Memory B cell (primary cell): ENCODE measurements at regions not wholly inside any gene's neighbourhood (a gene's known extent, or its start where the extent isn't known, plus 50 kb on each side); places are given as distances from the start of the nearest gene placed in this dataset.

Experiments
- ATAC-seq: fragments of 150-1000 bp; cut with Tn5 transposase; 2 replicates; pipeline ENCODE4 v1.10.0; 2021; ENCODE audit warnings: low read depth, mild to moderate bottlenecking, moderate library complexity
- DNase-seq, 2 donors: peaks; one replicate each; pipeline ENCODE4 v3.0.0; 2022; ENCODE audit warnings: low spot score in 2 of 2
- H3K27ac Mint-ChIP-seq: one replicate; pipeline ENCODE4 v1.8.0; 2022; ENCODE audit warnings: mild to moderate bottlenecking, moderate library complexity, mixed read lengths
- H3K27me3 Mint-ChIP-seq: one replicate; pipeline ENCODE4 v1.8.0; 2022; ENCODE audit warnings: mixed read lengths
- H3K36me3 Mint-ChIP-seq: one replicate; pipeline ENCODE4 v1.8.0; 2022; ENCODE audit warnings: mild to moderate bottlenecking, mixed read lengths
- H3K4me1 Mint-ChIP-seq: one replicate; pipeline ENCODE4 v1.8.0; 2022; ENCODE audit warnings: mixed read lengths
- H3K4me3 Mint-ChIP-seq: one replicate; pipeline ENCODE4 v1.8.0; 2022; ENCODE audit warnings: mild to moderate bottlenecking, moderate library complexity, mixed read lengths
- H3K9me3 Mint-ChIP-seq: one replicate; pipeline ENCODE4 v1.8.0; 2022; ENCODE audit warnings: mixed read lengths

DNA sequence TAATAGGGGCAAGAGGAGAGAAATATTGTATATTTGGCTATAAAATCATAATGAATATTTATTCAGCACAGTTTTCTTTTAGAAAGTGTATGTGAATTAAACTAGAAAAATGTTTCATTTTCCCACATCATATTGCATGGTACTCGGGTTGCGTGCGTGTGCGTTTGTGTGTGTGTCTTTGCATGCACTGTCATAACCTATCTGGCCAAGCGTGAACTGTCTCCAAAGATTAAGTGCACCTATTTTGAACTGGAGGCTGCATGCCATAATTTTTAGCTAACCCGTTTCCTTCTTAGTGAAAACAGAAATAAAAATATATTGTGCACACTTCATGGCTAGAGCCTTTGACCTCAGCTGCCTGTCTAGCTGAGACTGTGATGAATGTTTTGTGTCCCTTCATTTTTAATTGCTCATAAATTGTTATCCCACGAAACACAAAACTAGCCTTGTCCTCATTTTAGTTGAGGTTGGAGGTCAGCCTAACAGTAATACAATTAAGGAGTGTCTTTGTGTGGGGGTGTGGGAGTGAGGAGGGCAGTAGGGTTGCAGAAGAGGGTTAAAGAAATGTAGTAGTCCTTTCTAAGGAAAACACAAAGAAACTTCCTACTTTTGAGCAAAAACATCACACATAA is 336.1 kb upstream of the POU3F2 start:
- no peaks in the 10 kb centered on the region for H3K4me1 Mint-ChIP-seq
- H3K27ac Mint-ChIP-seq, result no peak overlapping the region
- no peaks in the 10 kb centered on the region for H3K27me3 Mint-ChIP-seq
- no peak overlapping the region for H3K4me3 Mint-ChIP-seq
- DNase-seq (no peak), ATAC-seq (no peak)
- H3K36me3 Mint-ChIP-seq, result no peaks in the 10 kb centered on the region
- peaks cover 1% of the 10 kb centered on the region for H3K9me3 Mint-ChIP-seq

DNA sequence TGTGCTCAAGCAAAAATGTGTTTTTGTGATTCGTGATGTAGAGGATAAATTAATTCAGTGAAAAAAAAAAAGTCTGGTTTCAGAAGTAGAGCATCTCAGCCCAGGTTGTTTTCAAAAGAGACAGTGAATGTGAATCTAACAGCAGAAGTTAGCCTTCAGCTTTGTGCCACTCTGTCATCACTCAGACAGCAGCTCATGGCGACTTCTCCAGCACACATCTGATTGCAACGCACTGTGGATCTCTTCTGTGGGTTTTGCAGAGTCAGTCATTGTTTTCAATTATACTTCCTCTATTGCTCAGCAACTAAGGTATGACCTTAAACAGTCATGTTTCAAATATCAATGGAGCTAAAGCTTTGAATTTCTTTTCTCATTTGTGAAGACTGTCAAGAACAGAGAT is 335.5 kb upstream of the POU3F2 start:
- peaks cover 2% of the 10 kb centered on the region for H3K9me3 Mint-ChIP-seq
- DNase-seq, result no peak
- no peaks in the 10 kb centered on the region for H3K27me3 Mint-ChIP-seq

DNA sequence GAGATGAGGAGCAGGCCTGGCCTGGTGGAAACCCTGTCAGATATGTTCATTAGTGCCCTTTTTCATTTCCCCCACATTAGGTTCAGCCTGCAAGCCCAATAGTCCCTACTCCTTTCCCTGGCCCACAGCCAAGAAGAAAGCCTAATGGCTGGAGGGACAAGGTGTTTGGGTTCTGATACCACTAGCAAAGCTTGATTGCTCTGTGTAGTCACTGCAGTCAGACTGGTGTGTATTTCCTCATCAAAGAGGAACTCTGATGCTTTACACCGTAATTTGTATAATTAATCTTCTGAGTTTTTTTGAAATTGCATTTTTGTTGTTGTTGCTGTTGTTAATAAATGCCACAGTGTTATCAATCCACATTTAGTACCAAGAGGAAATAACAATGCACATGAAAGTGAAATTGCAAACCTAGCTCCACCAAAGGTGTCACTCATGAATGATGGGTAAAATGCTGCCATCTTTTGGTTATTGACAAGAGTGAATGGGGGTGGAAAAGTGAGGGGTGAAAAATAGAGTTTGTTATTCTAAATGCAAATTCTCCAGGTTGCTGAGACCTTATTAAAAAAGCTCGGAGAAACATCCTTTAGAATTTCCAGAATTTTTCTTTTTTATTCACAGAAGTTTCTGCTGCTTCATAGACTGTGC is 320.2 kb upstream of the POU3F2 start:
- Mint-ChIP-seq H3K27ac (no peak overlapping the region), H3K36me3 (no peaks in the 10 kb centered on the region), H3K4me1 (no peaks in the 10 kb centered on the region), H3K27me3 (no peaks in the 10 kb centered on the region), H3K9me3 (peaks cover 2% of the 10 kb centered on the region), H3K4me3 (no peak overlapping the region)
- ATAC-seq (no peak), DNase-seq (no peak)

More for the DNA sequence above, 335.5 kb upstream of the POU3F2 start:
- no peaks in the 10 kb centered on the region for H3K36me3 Mint-ChIP-seq
- ATAC-seq, result no peak
- no peaks in the 10 kb centered on the region for H3K4me1 Mint-ChIP-seq
- H3K4me3 Mint-ChIP-seq, result no peak overlapping the region
- H3K27ac Mint-ChIP-seq, result no peak overlapping the region

DNA sequence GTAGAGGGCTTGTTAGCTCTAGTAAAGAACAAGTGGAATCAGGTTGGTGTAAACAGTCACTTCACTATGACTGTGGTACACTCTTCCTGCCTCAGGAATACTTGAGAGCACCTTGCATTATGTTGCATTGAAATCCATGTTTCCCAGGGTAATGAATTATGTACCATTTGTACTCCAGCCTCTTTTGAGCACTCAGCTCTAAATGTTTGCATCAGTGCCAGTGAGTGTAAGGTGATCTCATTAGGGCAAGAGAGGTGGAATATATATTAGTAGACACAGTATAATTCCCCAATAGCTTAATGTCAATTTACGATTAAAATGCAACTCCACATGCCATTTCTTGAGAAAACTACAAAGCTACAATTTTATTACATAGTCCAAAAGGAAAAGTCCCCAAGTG is 319.6 kb upstream of the POU3F2 start:
- Mint-ChIP-seq H3K4me3 (no peak overlapping the region), H3K27me3 (no peaks in the 10 kb centered on the region), H3K9me3 (peaks cover 3% of the 10 kb centered on the region), H3K4me1 (no peaks in the 10 kb centered on the region), H3K27ac (no peak overlapping the region), H3K36me3 (no peaks in the 10 kb centered on the region)
- DNase-seq (no peak), ATAC-seq (no peak)

DNA sequence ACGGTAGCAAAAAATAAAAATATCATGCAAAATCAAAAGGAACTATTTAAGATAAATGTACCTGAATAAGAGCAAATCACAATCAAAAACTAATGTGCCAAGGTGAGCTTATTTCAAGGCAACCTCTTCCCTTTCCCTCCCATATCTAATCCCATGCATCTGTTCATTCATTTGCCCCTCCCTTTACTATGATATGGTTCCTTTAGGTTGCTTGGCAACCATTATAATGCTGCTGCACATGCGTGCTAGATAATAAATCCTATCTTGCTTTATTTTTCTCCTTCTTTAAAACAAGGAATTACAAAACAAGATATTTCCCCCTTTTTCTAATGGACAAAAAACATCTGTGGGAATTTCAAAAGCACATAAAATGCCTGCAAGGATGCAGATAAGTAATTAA is 318.2 kb upstream of the POU3F2 start:
- Mint-ChIP-seq H3K9me3 (peaks cover 3% of the 10 kb centered on the region), H3K4me3 (no peak overlapping the region), H3K4me1 (no peaks in the 10 kb centered on the region), H3K27me3 (no peaks in the 10 kb centered on the region), H3K36me3 (no peaks in the 10 kb centered on the region), H3K27ac (no peak overlapping the region)
- DNase-seq (no peak), ATAC-seq (no peak)

DNA sequence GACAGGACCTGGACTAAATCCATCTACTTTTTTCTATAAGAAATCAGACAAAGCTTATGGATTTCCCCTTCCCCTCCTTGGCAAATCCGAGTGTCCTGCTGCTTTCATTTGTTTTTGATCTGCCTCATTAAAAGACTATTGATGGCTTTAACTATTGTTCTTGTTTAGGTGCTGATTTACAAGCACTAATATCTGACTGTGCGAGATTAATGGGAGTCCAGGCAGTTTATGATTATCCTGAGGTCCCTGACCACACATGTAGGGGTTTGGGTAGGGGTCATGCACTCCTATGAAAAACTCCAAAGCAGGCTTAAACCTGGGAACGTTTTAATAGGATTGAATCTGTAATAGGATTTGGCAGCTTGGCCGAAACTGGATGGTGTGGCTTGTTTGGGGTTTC is 317.5 kb upstream of the POU3F2 start:
- DNase-seq (no peak), ATAC-seq (no peak)
- Mint-ChIP-seq H3K4me1 (no peaks in the 10 kb centered on the region), H3K4me3 (no peak overlapping the region), H3K9me3 (peaks cover 3% of the 10 kb centered on the region), H3K36me3 (no peaks in the 10 kb centered on the region), H3K27me3 (no peaks in the 10 kb centered on the region), H3K27ac (no peak overlapping the region)

DNA sequence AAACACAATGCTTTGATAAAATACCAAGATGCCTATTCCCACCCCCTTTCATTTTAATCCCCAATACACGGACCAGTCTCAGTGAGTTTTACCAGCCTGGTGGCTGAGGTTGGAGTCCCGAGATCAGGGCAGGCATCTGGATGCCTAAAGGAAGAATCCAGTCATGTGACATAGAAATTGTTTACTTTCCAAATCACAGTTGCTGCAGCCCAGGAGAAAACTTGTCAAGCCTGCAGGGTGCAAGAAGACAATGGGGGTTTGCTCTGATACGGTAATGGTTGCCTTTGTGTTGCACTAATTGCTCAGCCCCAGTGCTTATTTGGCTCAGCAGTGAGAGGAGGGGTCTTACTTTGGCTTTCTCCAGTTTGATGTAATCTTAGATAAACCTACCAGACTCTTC is 308.5 kb upstream of the POU3F2 start:
- ATAC-seq, result no peak
- no peak overlapping the region for H3K4me3 Mint-ChIP-seq
- H3K27me3 Mint-ChIP-seq, result no peaks in the 10 kb centered on the region
- no peak overlapping the region for H3K27ac Mint-ChIP-seq
- peaks cover 2% of the 10 kb centered on the region for H3K36me3 Mint-ChIP-seq
- no peak for DNase-seq
- no peaks in the 10 kb centered on the region for H3K4me1 Mint-ChIP-seq
- peaks cover 1% of the 10 kb centered on the region for H3K9me3 Mint-ChIP-seq

DNA sequence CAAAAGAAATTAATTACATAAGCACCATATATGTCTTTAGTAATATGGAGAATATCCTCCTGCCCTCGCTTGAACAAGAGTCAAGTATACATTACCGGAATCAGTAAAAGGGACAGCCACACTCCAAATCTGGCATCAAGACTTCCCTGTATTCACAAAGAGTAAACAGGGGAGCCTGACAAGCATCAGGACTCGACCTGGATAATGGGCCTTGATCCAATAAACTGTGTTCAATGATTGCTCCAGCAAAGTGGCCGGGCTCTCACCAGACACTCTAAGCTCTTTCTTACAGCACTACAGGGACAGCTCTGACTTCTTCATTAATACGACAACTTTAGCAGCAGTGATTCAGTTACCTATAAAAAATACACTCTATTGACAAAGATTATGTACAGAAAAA is 307.9 kb upstream of the POU3F2 start:
- no peak overlapping the region for H3K4me3 Mint-ChIP-seq
- peaks cover 2% of the 10 kb centered on the region for H3K36me3 Mint-ChIP-seq
- no peak for ATAC-seq
- no peak overlapping the region for H3K27ac Mint-ChIP-seq
- H3K9me3 Mint-ChIP-seq, result peaks cover 1% of the 10 kb centered on the region
- no peaks in the 10 kb centered on the region for H3K4me1 Mint-ChIP-seq
- no peaks in the 10 kb centered on the region for H3K27me3 Mint-ChIP-seq
- no peak for DNase-seq

DNA sequence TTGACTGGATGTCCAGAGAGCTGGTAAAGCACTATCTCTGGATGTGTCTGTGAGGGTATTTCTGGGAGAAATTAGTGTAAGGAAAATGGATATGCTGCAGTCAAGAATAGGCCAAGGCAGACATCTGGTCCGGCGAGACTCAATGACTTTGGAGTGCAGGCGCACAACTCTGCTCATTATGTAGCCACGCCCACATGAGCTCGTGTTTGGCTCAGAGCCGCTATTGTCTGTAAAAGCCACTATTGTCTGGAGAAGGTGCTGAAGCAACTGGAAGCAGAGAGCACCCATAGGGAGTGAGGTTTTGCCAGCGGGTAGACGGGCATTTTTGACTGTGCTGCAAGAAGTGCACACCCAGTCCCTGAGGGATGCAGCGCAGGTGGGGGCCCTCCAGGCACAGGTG is 305.0 kb upstream of the POU3F2 start:
- Mint-ChIP-seq H3K36me3 (no peaks in the 10 kb centered on the region), H3K27ac (no peak overlapping the region), H3K4me1 (no peaks in the 10 kb centered on the region), H3K9me3 (no peaks in the 10 kb centered on the region), H3K4me3 (no peak overlapping the region), H3K27me3 (no peaks in the 10 kb centered on the region)
- no peak for DNase-seq
- no peak for ATAC-seq

DNA sequence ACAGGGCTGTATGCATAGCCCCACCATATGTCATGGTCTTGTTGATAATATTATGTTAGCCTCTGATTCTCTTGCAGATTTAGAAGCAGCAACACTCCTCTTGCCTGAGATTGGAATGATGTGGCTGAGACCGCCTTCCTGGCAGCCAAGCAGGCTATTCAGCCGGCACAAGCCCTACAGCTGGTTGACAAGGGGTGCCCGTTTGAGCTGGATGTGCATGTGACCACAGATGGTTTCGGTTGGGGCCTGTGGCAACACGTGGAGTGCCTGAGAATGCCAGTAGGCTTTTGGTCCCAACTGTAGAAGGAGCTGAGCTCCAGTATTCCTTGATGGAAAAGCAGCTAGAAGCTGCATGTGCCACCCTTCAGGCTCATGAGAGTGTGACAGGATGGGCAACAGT is 303.6 kb upstream of the POU3F2 start:
- Mint-ChIP-seq H3K4me3 (no peak overlapping the region), H3K4me1 (no peaks in the 10 kb centered on the region), H3K27ac (no peak overlapping the region), H3K27me3 (no peaks in the 10 kb centered on the region), H3K9me3 (peaks cover 3% of the 10 kb centered on the region), H3K36me3 (no peaks in the 10 kb centered on the region)
- DNase-seq, result no peak
- ATAC-seq, result no peak

DNA sequence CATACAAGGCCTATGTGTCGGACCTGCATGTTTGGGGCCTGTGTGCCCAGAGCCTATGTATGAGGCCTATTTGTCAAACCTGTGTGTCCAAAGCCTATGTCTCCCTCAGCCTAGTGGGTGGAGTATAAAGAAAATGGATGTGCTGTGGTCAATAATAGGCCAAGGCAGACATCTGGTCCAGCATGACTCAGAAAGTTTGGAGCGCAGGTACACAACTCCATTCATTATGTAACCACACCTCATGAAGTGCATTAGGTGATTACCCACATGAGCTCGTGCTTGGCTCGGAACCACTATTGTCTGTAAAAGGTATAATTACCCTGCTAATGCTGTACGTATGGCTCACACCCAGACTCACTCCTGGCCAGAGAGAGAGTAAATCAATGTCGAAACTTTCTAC is 302.4 kb upstream of the POU3F2 start:
- Mint-ChIP-seq H3K4me1 (no peaks in the 10 kb centered on the region), H3K36me3 (no peaks in the 10 kb centered on the region), H3K9me3 (peaks cover 3% of the 10 kb centered on the region), H3K27me3 (no peaks in the 10 kb centered on the region), H3K4me3 (no peak overlapping the region), H3K27ac (no peak overlapping the region)
- no peak for DNase-seq
- ATAC-seq, result no peak

DNA sequence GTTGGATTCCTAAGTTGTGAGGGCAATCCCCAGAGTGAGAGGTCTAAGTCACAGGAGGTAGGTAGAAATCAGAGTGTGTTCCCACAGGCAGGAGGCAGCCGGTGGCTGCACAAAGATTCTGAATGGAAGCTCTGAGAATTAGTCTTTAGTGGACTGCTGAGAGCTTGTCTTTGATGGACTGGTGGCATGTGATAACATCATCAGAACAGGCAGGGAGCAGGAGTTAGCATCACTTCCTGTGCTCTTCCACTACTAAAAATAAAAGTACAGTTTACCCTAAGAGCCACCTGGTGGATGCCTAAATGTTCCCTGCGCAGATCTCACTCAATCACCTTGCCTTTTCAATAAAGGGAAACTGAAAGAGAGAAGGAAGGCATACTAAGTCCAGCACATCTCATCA is 294.6 kb upstream of the POU3F2 start:
- no peaks in the 10 kb centered on the region for H3K4me1 Mint-ChIP-seq
- no peaks in the 10 kb centered on the region for H3K36me3 Mint-ChIP-seq
- no peak for ATAC-seq
- peaks cover 8% of the 10 kb centered on the region for H3K9me3 Mint-ChIP-seq
- no peak overlapping the region for H3K27ac Mint-ChIP-seq
- no peaks in the 10 kb centered on the region for H3K27me3 Mint-ChIP-seq
- H3K4me3 Mint-ChIP-seq, result no peak overlapping the region
- DNase-seq, result no peak

DNA sequence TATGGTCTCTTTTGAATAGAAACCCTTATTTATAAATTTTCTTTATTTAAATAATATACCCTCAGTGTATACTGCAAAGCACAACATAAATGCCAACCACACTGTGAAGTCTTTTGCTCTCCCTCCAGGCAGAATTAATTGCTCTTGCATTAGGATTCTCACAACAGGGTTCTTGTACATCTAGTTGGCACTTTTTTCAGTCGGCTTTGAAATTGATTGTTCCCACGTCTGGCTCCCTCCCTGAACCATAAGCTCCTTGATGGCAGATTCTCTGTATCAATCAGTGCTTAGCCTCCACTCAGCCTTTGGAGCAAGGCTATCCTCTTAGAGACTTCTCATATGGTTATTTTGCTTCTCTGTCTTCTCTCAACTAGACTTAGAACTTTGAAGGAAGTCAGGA is 288.0 kb upstream of the POU3F2 start:
- no peaks in the 10 kb centered on the region for H3K27me3 Mint-ChIP-seq
- H3K36me3 Mint-ChIP-seq, result no peaks in the 10 kb centered on the region
- H3K27ac Mint-ChIP-seq, result no peak overlapping the region
- H3K9me3 Mint-ChIP-seq, result peaks cover 1% of the 10 kb centered on the region
- no peak overlapping the region for H3K4me3 Mint-ChIP-seq
- no peak for DNase-seq
- no peak for ATAC-seq
- H3K4me1 Mint-ChIP-seq, result no peaks in the 10 kb centered on the region

DNA sequence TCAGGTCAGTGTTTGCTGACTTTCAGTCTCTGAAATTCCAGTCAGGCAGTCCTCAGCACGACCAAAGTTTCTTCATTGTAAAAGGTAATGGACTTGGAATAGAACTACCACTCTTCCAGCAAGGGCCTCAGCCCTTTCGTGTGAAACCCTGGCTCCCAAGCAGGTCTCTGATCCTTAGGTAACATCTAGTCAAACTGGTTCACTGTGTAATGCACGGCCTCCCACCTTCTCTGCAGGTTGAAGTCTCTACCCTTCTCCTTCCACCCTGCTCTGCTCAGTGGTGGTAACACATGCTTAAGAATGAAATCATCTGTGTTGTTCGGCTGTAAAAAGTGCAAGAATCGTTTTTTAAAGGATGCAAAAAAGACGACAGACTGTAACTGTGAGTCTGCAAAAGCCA is 287.2 kb upstream of the POU3F2 start:
- ATAC-seq (no peak), DNase-seq (no peak)
- Mint-ChIP-seq H3K4me1 (no peaks in the 10 kb centered on the region), H3K27me3 (no peaks in the 10 kb centered on the region), H3K36me3 (no peaks in the 10 kb centered on the region), H3K27ac (no peak overlapping the region), H3K4me3 (no peak overlapping the region), H3K9me3 (peaks cover 1% of the 10 kb centered on the region)

DNA sequence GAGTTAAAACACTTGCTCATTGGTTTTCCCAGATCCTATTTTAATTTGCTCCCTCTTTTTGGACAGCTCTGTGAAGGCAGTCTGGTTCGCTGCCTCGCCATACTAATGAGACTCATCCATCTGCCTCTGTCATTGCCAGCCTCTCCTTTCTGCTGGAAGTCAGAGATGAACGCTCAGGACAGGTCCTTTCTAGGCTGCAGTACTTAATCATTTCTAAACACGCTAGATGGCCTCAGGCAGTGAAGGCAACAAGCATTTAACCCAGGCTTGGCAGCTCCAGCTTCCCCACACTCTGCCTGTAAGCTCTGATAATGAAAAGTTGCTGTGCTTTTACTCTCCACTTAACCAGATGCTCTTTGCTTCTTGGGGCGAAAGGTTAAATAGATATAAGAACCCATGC is 286.7 kb upstream of the POU3F2 start:
- Mint-ChIP-seq H3K4me3 (no peak overlapping the region), H3K4me1 (no peaks in the 10 kb centered on the region), H3K9me3 (peaks cover 1% of the 10 kb centered on the region), H3K36me3 (no peaks in the 10 kb centered on the region), H3K27me3 (no peaks in the 10 kb centered on the region), H3K27ac (no peak overlapping the region)
- DNase-seq (no peak), ATAC-seq (no peak)
